NCI-H345 (cell line): ENCODE measurements at regions not wholly inside any gene's neighbourhood (a gene's known extent, or its start where the extent isn't known, plus 50 kb on each side); places are given as distances from the start of the nearest gene placed in this dataset.

Experiments used
- DNase-seq: peaks from one replicate; lab custom pipeline; 2025; lab: John Stamatoyannopoulos, UW

DNA sequence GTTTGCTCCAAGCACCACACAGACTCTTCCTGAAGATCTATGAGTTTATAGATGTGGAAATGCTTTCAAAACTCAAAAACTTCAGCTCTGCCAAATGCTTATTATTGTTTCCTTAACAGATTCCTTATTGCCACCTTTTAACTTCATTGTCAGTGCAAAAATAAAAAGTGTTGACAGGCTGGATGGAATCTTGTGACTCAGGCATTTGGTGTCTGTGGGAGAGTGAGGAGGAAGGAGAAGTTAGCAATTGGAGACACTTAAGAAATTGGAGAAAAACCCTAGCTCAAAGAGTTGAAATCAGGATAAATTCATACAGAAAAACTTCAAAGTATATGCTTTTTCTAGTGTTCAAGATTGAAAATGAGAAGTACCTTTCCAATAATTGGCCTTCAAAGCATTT is 140.6 kb upstream of the PUM3 start:
- DNase-seq, result no peak

DNA sequence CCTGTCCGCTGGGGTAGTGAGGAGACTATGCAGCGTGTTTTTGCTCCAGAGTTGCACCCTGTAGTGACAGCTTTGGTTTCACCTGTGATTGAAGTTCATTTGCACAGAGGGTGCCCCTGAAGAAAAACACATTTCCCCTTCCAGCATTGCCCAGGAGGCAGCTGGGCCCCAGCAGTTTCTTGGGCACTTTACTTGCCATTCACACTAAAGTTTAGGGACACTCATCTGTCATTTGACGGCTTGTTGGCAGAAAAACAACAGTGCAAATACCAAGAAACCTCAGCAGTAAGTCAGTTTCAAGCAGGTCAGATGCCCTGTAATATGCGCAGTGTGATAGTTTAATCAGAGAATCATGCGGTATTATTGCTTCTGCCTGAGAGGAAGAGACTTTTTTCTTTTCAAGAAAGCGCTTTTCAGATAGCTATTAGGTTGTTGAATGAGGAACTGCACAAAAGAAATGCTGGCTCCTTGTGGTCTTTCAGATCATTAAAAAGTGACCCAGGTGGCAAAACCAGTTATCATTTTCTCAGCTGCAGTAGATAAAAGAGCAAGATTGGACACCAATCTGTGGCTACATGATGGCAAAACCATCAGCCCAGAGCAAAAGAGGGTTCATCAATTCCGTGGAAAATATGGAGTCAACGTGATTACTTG is 136.2 kb upstream of the PUM3 start:
- DNase-seq, result no peak

DNA sequence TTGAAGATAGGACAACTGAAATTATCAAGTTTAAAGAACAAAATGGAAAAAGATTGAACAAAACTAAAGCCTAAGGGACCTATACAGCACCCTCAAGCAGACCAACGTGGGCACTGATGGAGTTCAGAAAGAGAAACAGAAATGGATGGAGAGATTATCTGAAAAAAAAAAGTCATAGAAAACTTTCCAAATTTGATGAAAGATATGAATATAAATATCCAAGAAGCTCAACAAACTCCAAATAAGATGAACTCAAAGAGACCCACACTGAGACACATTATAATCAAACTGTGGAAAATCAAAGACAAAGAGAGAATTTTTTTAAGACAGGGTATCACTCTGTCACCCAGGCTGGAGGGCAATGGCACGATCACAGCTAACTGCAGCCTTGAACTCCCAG is 128.6 kb upstream of the PUM3 start:
- DNase-seq, result no peak

DNA sequence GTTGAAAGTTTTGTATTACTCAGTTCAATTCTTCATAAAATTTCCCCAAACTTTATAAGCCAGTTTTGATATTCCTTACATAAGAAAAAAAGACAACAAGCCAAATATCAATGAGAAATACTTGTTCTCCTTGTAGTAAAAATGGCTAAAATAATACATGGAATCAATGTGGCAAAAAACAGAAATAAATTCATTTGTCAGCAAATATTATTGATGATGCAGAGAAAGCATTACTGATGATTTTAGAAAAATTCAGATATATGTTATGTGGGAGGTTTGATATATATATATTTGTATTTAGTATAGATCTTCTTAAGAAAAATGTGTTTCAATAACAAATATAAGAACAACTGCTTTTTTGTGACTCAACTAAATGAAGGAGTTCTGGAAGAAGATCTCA is 127.0 kb upstream of the PUM3 start:
- DNase-seq, result no peak

DNA sequence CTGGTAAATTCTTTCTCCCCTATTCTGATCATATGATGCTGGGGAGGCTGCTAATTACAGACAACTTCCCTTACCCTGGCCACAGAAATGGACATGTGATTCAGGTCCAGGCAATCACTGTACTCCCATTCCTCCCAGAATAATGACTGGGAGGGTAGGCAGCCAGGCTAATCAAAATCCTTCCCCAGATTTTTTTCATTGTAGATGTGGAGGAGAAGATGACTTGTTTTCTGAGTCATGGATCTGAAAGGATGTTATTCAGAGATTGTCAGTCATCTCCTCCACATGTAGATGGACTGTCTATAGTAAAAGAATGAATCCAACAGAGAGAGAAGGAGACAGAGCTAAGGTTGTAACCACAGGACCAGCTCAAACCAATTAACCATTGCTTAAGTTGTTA is 123.9 kb upstream of the PUM3 start:
- no peak for DNase-seq

DNA sequence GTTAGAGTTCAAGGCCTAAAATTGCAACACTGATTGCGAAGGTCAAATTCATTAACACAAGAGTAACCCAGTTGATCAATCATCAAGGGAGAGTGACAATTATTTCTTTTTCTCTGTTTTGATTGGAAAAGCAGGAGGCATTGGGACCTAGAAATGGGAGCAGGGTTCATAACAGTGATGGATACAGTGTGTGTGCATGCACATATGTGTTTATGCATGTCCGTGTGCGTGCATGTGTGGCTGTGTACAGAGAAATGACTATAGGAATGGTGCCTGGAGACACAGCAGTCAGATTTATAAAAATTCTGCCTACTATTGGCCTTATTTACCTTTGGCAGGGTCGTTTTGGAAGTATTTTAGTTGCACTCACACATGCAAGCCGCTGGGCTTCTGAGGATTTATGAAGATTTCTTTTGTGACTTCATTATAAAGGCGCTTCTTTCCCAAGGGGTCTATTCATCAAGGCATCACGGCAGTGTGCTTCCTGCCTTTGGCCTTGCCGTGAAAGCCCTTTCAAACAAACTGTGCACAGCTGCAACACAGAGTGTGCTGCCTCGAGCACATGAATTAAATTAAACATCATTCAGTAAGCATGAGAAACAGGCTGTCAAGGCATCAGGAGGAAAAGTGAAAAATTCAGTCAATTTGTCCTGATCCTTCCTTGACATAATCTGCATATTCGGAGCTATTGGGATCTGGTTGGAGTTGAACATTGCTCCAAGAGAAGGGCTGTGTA is 122.8 kb upstream of the PUM3 start:
- DNase-seq, result no peak

DNA sequence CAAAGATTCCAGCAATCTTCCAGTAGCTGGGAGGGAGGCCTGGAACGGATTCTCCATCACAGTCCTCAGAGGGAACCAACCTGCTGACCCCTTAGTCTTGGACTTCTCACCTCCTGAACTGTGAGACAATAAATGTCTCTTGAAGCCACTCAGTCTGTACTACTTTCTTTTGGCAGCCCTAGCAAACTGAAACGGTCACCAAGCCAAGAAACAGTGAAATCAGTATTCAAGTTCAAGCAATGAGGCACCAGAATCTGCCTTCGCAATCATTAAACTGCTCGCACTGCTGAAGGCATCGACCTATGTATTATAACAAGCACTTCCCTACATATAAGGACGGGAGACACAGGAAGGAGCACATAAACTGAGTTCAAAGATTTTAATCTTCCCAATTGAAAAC is 120.6 kb upstream of the PUM3 start:
- no peak for DNase-seq

DNA sequence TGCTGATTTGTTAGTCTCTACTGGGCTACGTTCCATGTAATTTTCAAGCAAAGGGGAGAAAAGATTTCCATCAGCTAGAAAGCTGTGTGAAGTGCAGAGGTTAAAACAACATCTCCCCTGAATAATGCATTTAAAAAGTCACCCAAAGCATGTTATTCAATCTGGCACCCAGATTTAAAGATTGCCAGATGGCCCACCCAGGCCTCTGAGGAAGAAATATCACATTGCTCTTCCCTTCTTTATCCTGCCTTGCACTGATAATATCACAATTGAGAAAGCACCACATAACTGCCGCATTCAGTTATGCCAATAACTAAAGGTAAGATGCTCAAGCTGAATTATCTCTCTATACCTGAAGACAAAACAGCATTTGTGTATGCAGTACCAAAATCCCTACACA is 119.4 kb upstream of the PUM3 start:
- DNase-seq, result no peak

DNA sequence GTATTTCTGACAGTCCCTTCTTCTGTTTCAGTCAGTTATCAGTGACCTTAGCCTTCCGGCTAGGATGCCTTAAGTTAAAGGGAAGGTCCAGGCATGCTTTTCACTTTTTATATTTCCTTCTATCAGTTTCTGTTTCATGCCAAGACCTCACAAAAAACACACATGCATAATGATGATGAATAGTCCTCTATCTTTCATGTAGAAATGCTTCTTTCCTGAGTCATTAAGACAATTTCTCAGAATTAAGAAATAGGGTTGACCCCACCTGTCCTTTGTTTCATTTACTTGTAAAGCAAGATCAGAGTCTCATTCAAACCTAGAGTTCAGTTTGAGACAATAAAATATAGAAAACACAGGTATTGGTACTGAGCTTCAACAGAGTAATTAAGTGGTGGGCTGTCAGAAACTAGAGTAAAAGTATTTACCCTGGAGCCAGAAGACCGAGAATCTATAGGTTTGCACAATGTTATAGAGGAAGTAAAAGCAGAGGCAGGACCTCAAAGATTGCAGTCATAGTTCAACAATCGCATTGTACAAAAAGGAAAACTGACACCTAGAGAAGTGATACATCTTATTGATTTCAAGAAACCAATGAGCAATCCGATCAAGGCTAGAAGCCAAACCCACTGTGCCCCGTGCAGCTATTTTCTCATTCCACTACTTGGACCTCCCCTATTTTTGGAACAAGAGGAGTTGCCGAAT is 118.7 kb upstream of the PUM3 start:
- DNase-seq, result no peak

DNA sequence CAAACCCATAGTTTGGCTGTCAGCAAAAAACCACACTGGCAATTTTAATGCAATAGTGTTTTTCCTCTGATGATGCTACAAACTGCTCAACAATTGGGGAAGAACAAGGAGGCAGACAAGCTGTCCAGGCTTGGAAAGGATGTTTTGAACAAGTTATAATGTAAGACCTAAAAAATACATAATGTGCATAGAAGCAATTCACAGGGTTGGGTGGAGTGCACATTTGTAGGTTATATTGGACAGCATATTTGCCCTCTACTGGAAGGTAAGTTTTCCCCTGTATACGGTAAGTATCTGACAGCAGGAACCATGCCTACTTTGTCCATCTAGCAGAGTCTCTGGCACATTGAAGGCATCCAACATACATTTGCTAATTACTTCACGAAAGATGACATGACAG is 114.3 kb upstream of the PUM3 start:
- DNase-seq, result no peak

DNA sequence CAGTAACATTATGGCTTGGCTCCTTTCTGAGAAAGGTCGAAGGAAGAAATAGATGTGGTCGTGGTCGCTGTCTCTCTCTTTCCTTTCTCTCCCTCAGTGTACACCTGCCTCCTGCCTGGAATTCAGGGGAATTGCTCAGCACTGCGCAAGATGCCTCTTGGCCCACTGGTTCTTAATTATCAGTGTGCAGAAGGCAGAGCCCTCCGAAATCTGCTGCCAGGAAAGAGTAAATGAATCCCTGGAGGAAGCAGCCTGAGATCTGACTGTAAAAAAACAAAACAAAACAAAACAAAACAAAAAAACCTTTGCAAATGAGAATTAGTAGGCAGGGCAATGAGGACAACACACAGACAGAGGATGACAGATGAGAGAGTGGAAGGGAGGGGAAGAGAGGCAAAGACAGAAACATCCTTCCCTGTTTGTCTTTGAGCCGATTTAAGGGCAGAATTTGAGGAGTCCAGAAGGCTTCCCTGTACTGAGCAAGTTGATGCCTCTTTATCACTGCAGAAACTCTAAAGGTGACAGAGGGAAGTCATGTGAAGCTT is 113.8 kb upstream of the PUM3 start:
- no peak for DNase-seq

DNA sequence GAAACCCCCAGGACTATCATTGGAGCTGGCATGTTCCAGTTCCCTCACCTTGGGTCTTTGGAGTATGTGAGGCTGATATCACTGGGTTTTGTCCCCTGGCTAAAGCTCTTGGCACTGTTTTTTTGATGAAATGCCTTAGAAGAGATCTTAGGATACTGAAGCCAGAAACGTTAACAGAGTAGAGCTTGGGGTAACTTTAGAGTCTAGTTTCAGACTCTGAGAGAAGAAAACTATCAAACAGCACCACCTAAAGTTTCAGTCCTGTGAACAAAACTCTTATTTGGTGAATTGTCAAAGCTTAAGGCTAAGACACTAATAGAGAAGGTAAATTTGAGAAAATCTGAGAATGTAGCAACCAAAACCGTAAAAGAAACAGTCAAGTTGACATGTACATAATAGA is 111.7 kb upstream of the PUM3 start:
- no peak for DNase-seq

DNA sequence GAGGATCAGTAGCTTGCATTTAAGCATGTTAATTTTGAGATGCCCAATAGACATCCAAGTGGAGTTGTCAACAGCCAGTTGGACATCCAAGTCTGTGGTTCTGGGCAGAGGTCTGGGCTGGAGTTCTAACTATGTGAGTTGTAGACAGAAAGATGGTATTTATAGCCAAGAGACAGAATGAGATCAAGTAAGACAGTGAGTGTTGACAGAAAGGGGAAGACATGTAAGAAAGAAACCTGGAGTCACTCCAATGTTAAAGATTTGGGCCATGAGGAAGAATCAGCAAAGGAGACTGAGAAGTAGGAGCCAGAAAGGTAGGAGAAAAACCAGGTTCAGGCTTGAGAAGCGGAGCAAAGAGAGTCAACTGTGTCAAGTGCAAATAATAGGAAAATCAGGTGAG is 95.5 kb upstream of the PUM3 start:
- DNase-seq, result no peak

DNA sequence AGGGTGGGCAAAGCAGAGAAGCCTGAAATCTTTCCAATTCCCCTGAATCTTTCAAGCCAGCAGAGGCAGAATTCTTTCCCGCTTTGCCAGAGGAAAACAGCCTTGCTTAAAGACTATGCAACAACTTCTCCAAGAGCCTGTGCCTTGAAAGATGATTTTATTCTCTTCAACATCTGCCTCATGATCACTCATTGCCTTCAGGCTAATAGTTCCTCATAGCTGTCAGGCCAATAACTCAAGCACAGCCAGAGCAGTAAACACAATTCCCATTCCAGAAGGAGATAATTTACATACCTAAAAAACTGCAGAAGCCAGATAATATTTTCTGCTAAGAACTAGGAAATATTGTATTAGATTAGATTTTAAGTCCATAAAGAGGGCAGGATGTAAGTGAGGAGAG is 92.3 kb upstream of the PUM3 start:
- DNase-seq, result no peak

DNA sequence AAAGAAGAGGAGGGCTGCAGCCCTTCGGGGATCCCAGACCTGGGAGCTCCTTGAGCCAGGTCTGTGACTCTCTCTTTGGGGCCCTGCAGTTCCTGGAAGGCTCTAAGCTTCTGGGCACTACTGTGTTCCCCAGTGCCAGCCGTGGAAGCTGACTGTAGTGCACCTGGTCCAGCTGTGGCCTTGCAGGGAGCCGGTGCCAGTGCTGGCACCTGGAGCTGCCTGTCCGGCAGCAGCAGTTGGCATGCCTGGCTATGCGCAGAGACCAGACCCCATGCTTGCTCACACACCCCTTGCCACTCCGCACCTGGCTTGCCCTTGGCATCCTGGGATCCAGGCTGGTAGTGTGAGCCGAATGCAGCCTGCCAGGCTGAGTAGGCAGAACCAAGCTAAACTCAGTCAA is 91.0 kb upstream of the PUM3 start:
- DNase-seq, result no peak

DNA sequence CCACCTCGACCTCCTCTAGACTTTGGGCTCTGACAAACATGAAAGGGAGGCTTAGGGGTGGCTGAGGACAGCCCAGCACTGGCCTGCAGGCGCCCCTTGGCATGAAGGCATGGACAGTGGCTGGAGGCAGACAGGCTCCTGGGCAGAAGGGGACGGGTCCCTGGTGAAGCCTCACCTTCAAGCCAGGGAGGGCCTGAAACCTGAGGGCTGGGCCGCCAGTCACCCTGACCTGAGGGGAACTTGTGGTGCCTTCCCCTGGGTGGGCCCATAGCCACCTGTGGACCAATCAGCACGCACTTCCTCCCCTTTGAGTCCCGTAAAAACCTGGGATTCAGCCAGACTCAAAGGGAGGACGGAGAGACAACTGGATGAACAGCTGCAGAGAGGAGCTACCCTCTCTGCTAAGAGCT is 90.4 kb upstream of the PUM3 start:
- DNase-seq, result no peak

DNA sequence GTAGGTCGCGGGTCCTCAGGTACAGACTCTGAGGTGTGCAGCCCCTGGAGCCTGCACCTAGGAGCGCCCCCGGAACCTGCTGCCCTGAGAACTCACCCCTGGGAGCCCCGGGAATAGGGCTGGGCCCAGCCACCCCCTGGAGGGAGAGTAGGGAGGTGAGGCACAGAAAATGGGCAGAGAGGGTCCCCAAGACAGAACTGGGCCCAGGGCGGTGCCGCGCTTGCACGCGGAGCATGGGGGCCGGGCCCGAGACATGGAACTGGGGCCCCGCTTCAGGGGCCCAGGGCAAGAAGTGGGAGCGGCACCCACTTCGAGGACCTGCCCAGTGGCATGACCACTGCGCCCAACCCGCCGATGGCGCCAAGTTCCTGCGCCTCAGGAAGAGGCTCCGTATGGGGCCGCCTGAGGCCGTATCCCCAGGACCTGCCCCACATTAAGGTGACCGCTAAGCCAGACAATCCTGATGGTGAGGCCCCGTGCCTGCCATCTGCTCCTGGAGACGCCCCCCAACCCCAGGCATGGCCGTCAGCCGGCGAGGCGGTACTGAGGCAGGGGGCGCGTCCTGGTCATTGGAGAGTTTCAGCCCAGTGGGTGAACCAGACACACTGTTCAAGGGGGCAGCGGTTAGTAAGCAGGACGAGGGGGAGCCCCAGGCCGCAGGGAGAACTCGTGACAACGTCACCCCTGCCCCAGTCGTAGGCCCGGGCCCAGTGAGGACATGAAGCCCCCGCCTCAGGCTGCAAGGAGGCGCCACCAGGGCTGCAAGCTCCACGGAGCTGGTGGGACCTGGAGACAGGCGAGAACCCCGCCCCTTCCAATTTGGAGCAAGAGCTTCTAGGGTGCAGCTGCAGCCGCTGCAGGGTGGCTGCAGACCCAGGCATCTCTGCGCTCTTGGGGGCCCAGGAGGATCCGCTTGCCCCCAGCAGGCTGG is 89.5 kb upstream of the PUM3 start:
- DNase-seq, result no peak

DNA sequence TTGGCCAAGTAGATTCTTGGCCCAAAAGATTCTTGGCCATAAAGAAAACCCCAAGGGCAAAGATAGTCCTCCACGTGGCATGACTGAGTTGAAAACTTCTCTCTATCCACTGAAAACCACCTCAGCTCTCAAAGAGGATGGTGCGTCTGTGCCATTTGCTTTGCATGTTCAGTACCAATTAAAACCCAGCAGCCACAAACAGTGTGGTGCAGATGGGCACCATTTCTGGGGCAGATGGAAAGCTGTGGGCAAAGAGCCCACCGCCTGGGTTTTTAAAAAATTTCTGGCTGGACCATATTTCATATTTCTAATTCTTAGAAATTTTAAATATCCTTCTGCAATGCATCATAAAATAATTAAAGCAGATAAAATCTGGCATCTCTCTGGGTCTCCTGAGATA is 84.5 kb upstream of the PUM3 start:
- no peak for DNase-seq

DNA sequence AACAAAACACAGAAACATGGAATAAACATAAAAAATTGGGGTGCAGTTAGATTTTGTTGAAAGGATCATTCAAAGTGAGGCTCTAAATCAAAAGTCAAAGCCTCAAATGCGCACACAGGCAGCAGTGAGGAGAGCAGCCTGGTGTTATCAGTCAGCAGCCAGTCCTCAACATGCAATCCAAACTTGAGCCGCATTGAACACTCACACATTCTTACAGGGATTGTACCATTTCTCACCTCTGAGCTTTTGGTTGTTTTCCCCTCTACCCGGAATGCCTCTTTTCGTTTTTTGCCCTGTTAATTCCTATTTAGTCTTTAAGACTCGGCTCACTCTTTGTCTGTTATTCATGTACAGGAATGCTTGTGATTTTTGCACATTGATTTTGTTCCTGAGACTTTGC is 81.1 kb upstream of the PUM3 start:
- no peak for DNase-seq

DNA sequence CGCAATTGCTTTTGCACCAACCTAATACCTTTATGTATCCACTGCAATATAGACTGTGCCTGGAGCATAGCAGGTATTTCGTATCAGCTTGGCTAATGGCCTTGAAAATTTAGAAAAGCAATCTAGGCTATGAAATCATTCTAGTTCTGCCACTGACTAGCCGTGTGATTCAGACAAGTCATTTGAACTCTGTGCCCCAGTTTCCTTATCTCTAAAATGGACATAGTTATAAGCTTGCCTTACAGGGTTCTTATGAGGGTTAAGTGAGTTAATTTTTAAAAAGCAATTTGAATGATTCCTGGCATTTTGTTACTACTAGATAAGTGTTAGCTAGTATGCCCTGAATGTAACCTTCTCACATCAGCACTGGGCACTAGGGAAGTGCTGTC is 80.5 kb upstream of the PUM3 start:
- DNase-seq, result no peak

DNA sequence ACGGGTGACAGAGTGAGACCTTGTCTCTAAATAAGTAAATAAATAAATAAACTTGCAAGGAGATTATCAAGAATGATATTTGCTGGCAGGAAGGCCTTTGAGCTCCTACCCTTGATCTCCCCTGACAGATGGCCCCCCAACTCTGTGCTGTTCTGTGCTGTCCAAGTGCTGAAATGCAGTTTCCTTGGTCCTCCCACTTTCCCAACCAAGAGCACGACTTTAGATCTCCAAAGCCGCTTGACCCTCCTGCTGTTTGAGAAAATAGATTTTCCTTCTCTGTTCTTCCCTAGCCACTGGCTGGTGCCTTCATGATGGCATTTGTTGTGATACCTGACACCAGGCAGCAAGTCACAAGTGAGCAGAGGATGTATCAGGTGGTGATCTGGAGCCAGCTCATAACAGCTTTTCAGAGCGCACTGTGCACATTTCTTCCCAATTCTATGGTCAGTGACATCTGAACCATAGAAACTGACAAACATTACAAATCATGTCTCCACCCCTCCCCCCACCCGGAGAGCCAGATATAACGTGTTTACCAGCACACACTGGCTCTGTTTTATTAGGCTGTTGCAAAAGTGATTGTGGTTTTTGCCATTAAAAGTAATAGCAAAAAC is 80.0 kb upstream of the PUM3 start:
- DNase-seq, result no peak

DNA sequence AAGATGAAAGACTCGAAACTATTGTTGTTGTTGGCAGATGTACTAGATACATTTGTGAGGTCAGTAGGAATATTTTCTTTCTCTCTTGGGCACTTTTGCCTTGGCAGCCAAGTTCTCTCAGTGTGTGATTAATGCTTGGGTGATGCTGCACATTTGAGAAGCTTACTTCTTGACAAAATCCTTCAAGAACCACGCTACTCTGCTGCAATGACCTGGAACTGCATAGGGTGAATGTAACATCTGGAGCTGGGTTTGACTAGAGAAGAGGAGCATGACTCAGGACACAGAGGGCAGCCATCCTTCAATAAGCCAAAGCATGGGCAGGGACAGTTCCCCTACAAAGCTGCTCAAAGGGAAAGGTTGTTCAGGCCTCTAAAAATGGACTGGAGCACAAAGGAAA is 75.5 kb upstream of the PUM3 start:
- no peak for DNase-seq
